Activated CD8-positive, alpha-beta T cell treated with anti-CD3 and anti-CD28 coated beads for 36 hours (primary cell): ENCODE measurements at regions not wholly inside any gene's neighbourhood (a gene's known extent, or its start where the extent isn't known, plus 50 kb on each side); places are given as distances from the start of the nearest gene placed in this dataset.
"Not testable (repeated sequence)": the region's sequence is repeated elsewhere in the genome, so short reads cannot be mapped to it uniquely, and the experiment has no call there.

Experiments
- ATAC-seq: fragments of 200-7000 bp; cut with Tn5 transposase; one replicate; pipeline ENCODE4 v1.10.0; 2021; ENCODE audit warnings: mild to moderate bottlenecking, moderate library complexity
- CTCF ChIA-PET: fragments of 350-600 bp; sonication (Branson Sonifier 250); formaldehyde crosslinking; loops from one replicate; lab custom pipeline; 2021; ENCODE audit warnings: antibody characterized with exemption; lab: Charles Lee
- POLR2A ChIA-PET: fragments of 350-600 bp; sonication (Branson Sonifier 250); formaldehyde crosslinking; loops from one replicate; lab custom pipeline; 2021; ENCODE audit warnings: antibody characterized with exemption; lab: Charles Lee
- DNase-seq: peaks from one replicate; pipeline ENCODE4 v3.0.0-alpha.2; 2020
- H3K27ac Mint-ChIP-seq: one replicate; pipeline ENCODE4 v1.8.0; 2021; ENCODE audit warnings: mild to moderate bottlenecking, mixed read lengths
- H3K27me3 Mint-ChIP-seq: one replicate; pipeline ENCODE4 v1.8.0; 2021; ENCODE audit warnings: mixed read lengths
- H3K36me3 Mint-ChIP-seq: one replicate; pipeline ENCODE4 v1.8.0; 2021; ENCODE audit warnings: low read depth, mixed read lengths
- H3K4me1 Mint-ChIP-seq: one replicate; pipeline ENCODE4 v1.8.0; 2021; ENCODE audit warnings: low read depth, mixed read lengths
- H3K4me3 Mint-ChIP-seq: one replicate; pipeline ENCODE4 v1.8.0; 2021; ENCODE audit warnings: mild to moderate bottlenecking, moderate library complexity, mixed read lengths
- H3K9me3 Mint-ChIP-seq: one replicate; pipeline ENCODE4 v1.8.0; 2021; ENCODE audit warnings: mixed read lengths
- intact Hi-C: fragments of 100-400 bp; cut with micrococcal nuclease; formaldehyde crosslinking; loops from one replicate; pipeline ENCODE4 v1.10.0; 2022

GRCh38 chr10:47619300-47620012, 96.0 kb upstream of the AGAP9 start:
- ATAC-seq, intact Hi-C loops, H3K27me3 Mint-ChIP-seq, H3K27ac Mint-ChIP-seq, H3K4me1 Mint-ChIP-seq, CTCF ChIA-PET, H3K36me3 Mint-ChIP-seq, H3K9me3 Mint-ChIP-seq, H3K4me3 Mint-ChIP-seq, POLR2A ChIA-PET: not testable (repeated sequence)
- DNase-seq: peak; percentile 1

- not testable (repeated sequence) for H3K36me3 Mint-ChIP-seq
Observed at GRCh38 chr10:47609311-47609710, 85.9 kb upstream of the AGAP9 start.

GRCh38 chr10:47605791-47606773, 82.6 kb upstream of the AGAP9 start:
- POLR2A ChIA-PET, H3K36me3 Mint-ChIP-seq, H3K27ac Mint-ChIP-seq, intact Hi-C loops, H3K4me3 Mint-ChIP-seq, H3K9me3 Mint-ChIP-seq, H3K4me1 Mint-ChIP-seq, H3K27me3 Mint-ChIP-seq, DNase-seq, CTCF ChIA-PET: not testable (repeated sequence)
- ATAC-seq: peak; percentile 69

More at GRCh38 chr10:47609311-47609710, 85.9 kb upstream of the AGAP9 start:
- ATAC-seq, CTCF ChIA-PET, POLR2A ChIA-PET, H3K4me3 Mint-ChIP-seq, intact Hi-C loops, H3K4me1 Mint-ChIP-seq, H3K27ac Mint-ChIP-seq, H3K27me3 Mint-ChIP-seq, DNase-seq, H3K9me3 Mint-ChIP-seq: not testable (repeated sequence)

DNA sequence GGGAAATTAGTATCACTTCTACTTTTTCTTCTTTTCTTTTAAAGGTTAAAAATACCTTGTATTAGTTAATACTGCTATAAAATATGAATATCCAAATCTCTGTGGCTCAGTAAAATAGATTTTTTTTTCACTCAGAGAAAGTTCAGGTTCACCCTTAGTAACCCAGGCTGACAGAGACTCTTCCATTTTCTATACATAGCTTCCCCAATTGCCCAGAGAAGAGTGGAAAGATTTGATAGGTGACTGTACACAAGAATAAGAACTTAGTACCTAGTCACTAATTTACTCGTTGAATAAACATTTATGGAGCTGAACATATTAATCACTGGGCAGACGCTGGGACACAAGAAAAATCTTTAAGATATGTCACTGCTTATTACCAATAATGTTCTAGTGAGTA, 77.2 kb upstream of the AGAP9 start:
- CTCF ChIA-PET, H3K4me3 Mint-ChIP-seq, DNase-seq, H3K4me1 Mint-ChIP-seq, H3K27me3 Mint-ChIP-seq, H3K27ac Mint-ChIP-seq, intact Hi-C loops, H3K36me3 Mint-ChIP-seq, POLR2A ChIA-PET, ATAC-seq, H3K9me3 Mint-ChIP-seq: not testable (repeated sequence)

DNA sequence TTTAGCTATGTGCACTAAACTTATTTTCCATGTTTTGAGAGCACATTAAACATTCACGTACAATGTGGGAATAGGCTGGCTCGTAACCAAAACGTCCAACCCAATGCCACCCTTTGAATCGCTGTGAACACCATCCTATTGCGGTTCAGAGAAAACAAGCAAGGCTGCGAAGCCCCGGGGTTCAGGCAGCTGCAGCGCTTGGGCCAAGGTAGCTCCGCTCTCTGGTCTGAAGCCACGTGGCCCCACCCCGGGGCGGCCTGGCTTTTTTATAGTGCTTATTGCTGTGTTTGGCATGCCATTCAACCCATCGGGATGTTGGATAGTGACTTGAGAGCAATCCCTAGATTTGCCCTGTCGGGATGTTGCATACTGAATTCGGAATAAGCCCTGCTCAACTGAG, 76.7 kb upstream of the AGAP9 start:
- H3K4me1 Mint-ChIP-seq, DNase-seq, H3K9me3 Mint-ChIP-seq, CTCF ChIA-PET, H3K4me3 Mint-ChIP-seq, intact Hi-C loops, H3K36me3 Mint-ChIP-seq, H3K27ac Mint-ChIP-seq, ATAC-seq, POLR2A ChIA-PET, H3K27me3 Mint-ChIP-seq: not testable (repeated sequence)

- H3K4me1 Mint-ChIP-seq, intact Hi-C loops, H3K4me3 Mint-ChIP-seq, ATAC-seq, DNase-seq, H3K36me3 Mint-ChIP-seq, H3K27ac Mint-ChIP-seq, H3K9me3 Mint-ChIP-seq, CTCF ChIA-PET, POLR2A ChIA-PET: not testable (repeated sequence)
- H3K27me3 Mint-ChIP-seq: peaks cover 11% of the 10 kb centered on the region
Observed at GRCh38 chr10:47599657-47600056, 76.2 kb upstream of the AGAP9 start.

GRCh38 chr10:47593805-47594204, 70.4 kb upstream of the AGAP9 start:
- H3K36me3 Mint-ChIP-seq, DNase-seq, H3K27ac Mint-ChIP-seq, CTCF ChIA-PET, H3K9me3 Mint-ChIP-seq, intact Hi-C loops, POLR2A ChIA-PET, H3K4me1 Mint-ChIP-seq, H3K4me3 Mint-ChIP-seq, ATAC-seq: not testable (repeated sequence)
- peaks cover 14% of the 10 kb centered on the region for H3K27me3 Mint-ChIP-seq

DNA sequence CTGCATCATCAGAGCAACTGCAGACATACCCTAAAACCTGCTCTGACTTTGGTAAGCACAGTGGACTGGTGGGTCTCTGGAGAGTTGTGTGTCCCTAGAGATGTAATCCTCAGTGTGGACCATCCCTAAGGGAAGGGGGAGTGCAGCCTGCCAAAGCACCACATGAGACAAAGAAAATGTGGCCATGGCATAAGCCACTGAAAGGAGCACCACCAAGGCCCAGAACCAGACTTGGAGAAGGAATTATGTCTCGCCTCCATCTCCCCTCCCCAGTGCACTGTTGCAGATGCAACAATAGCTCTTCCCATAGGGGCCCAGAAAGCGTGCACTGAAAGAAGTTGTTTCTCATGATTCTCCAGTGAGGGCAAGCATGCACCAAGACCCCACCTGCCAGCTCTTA, 69.7 kb upstream of the AGAP9 start:
- ATAC-seq, H3K27ac Mint-ChIP-seq, H3K36me3 Mint-ChIP-seq, CTCF ChIA-PET, H3K4me1 Mint-ChIP-seq, DNase-seq, H3K4me3 Mint-ChIP-seq, intact Hi-C loops, POLR2A ChIA-PET, H3K9me3 Mint-ChIP-seq: not testable (repeated sequence)
- H3K27me3 Mint-ChIP-seq: peaks cover 14% of the 10 kb centered on the region

DNA sequence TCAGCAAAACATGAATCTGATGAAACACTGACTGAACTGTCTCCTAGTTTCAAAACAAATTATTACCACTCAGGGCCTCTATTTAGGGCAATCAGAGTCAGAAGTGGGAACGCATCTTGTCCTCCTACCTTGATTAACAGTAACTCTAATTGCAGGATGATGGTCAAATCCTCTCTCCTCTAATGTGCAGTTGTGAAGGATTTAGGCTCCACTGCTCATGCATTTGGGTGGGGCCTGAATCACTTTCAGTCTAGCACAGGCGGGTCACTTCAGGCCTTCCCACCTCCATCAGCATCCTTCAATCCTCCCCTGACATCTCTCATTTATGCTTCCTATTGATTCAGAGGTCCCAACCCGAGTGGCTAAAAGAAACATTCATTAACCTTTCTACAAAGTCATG, 67.5 kb upstream of the AGAP9 start:
- H3K4me1 Mint-ChIP-seq, DNase-seq, H3K9me3 Mint-ChIP-seq, POLR2A ChIA-PET, H3K4me3 Mint-ChIP-seq, CTCF ChIA-PET, H3K36me3 Mint-ChIP-seq, H3K27ac Mint-ChIP-seq, intact Hi-C loops, ATAC-seq: not testable (repeated sequence)
- peaks cover 12% of the 10 kb centered on the region for H3K27me3 Mint-ChIP-seq

DNA sequence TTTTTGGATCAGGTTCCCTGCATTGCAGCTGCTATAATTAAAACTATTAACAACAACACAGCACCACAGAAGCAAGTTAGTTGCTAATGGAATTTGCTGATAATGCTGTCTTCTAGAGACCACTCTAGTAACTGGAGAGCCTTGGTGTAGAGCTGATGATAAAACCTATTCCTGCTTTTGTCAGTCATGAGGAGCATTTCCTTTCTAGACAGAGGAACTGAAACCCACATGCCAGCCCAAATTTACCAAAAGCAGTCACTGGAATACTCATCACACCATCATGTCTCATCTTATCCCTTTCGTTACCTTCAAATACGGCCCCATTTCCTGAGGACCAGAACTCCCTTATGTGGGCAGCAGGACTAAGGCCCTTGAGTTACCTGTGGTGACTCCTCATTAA, 67.1 kb upstream of the AGAP9 start:
- peaks cover 12% of the 10 kb centered on the region for H3K27me3 Mint-ChIP-seq
- CTCF ChIA-PET, H3K36me3 Mint-ChIP-seq, POLR2A ChIA-PET, intact Hi-C loops, H3K27ac Mint-ChIP-seq, H3K4me1 Mint-ChIP-seq, DNase-seq, H3K9me3 Mint-ChIP-seq, H3K4me3 Mint-ChIP-seq, ATAC-seq: not testable (repeated sequence)

GRCh38 chr10:47582051-47582450, 58.6 kb upstream of the AGAP9 start:
- H3K9me3 Mint-ChIP-seq, H3K27me3 Mint-ChIP-seq, H3K27ac Mint-ChIP-seq, H3K36me3 Mint-ChIP-seq, H3K4me1 Mint-ChIP-seq, intact Hi-C loops, DNase-seq, CTCF ChIA-PET, POLR2A ChIA-PET, ATAC-seq, H3K4me3 Mint-ChIP-seq: not testable (repeated sequence)

DNA sequence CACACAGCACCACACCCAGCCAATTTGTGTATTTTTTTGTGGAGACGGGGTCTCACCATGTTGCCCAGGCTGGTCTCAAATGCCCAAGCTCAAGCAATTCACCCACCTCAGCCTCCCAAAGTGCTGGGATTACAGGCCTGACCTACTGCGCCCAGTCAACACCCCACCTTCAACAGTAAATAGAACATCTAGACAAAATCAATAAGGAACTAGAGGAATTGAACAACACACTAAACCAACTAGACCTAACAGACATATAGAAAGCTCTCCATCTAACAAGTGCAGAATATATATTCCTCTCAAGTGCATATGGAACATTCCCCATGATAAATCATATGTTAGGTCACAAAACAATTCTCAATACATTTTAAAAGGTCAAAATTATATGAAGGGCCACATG, 56.6 kb upstream of the AGAP9 start:
- H3K27me3 Mint-ChIP-seq, H3K27ac Mint-ChIP-seq, H3K4me1 Mint-ChIP-seq, CTCF ChIA-PET, POLR2A ChIA-PET, H3K9me3 Mint-ChIP-seq, intact Hi-C loops, DNase-seq, ATAC-seq, H3K36me3 Mint-ChIP-seq, H3K4me3 Mint-ChIP-seq: not testable (repeated sequence)
